H1 (cell line): ENCODE measurements at regions not wholly inside any gene's neighbourhood (a gene's known extent, or its start where the extent isn't known, plus 50 kb on each side); places are given as distances from the start of the nearest gene placed in this dataset.
"Not testable (repeated sequence)": the region's sequence is repeated elsewhere in the genome, so short reads cannot be mapped to it uniquely, and the experiment has no call there.

Experiments
- CTCF ChIA-PET: fragments of 300-600 bp; sonication (Branson Sonifier 250); formaldehyde crosslinking; loops from one replicate; lab custom pipeline; 2021; ENCODE audit not compliant: partially characterized antibody; lab: Charles Lee
- POLR2A ChIA-PET: fragments of 300-600 bp; sonication (Branson Sonifier 250); formaldehyde crosslinking; loops from one replicate; lab custom pipeline; 2021; ENCODE audit warnings: inconsistent platforms; ENCODE audit not compliant: partially characterized antibody; lab: Charles Lee
- DNase-seq, 2 experiments: peaks; one replicate each; pipeline versions ENCODE4 v3.0.0 to v3.0.0-alpha.2; 2010 to 2022; ENCODE audit warnings: low spot score in 2 of 2, low read depth in 1 of 2, mixed read lengths in 1 of 2
- FAIRE-seq: peaks from 2 replicates; lab custom pipeline; 2011; peaks lifted over from hg19 to GRCh38; lab: Jason Lieb, UNC
- H2AFZ ChIP-seq: 2 replicates; pipeline ENCODE4 v1.8.1; 2012; ENCODE audit warnings: low read length, inconsistent platforms
- H2AK5ac ChIP-seq: 2 replicates; pipeline ENCODE4 v1.6.1; 2013; ENCODE audit warnings: low read depth, low read length
- H2BK120ac ChIP-seq: replicated peaks from 2 replicates; pipeline ENCODE3; 2013; ENCODE audit warnings: low read depth, low read length, inconsistent platforms
- H2BK12ac ChIP-seq: 2 replicates; pipeline ENCODE4 v1.6.1; 2013; ENCODE audit warnings: low read depth, low read length
- H2BK15ac ChIP-seq: 2 replicates; pipeline ENCODE4 v1.6.1; 2013; ENCODE audit warnings: low read length
- H2BK20ac ChIP-seq: 2 replicates; pipeline ENCODE4 v1.6.1; 2013; ENCODE audit warnings: low read length
- H2BK5ac ChIP-seq: 2 replicates; pipeline ENCODE4 v1.6.1; 2013; ENCODE audit warnings: low read depth, low read length
- H3K14ac ChIP-seq: 2 replicates; pipeline ENCODE4 v1.6.1; 2013; ENCODE audit warnings: inconsistent platforms; ENCODE audit not compliant: insufficient read length
- H3K18ac ChIP-seq: 2 replicates; pipeline ENCODE4 v1.6.1; 2013; ENCODE audit warnings: low read length; ENCODE audit errors: extremely low read depth
- H3K23ac ChIP-seq: 2 replicates; pipeline ENCODE4 v1.6.1; 2013; ENCODE audit warnings: inconsistent platforms; ENCODE audit not compliant: insufficient read length
- H3K23me2 ChIP-seq: 2 replicates; pipeline ENCODE4 v1.6.1; 2013; ENCODE audit warnings: low read depth, low read length
- H3K27ac ChIP-seq: 2 replicates; pipeline ENCODE4 v1.6.1; 2011; ENCODE audit warnings: low read depth, low read length, inconsistent platforms
- H3K27me3 ChIP-seq, 4 experiments: replicated peaks in 1 of 4; 1 replicate in 1 of 4; 2 replicates in 3 of 4; pipeline versions ENCODE4 v1.6.1 to v1.8.1; 2011 to 2013; ENCODE audit warnings: low read length in 3 of 4, mild to moderate bottlenecking in 3 of 4, inconsistent platforms in 2 of 4, mixed read lengths in 2 of 4, moderate library complexity in 1 of 4; ENCODE audit not compliant: control insufficient read depth in 3 of 4, insufficient read depth in 3 of 4; ENCODE audit errors: extremely low read depth in 1 of 4
- H3K36me3 ChIP-seq, 4 experiments: 2 replicates each; pipeline versions ENCODE4 v1.6.1 to v1.8.1; 2011 to 2013; ENCODE audit warnings: mild to moderate bottlenecking in 4 of 4, low read length in 3 of 4, moderate library complexity in 2 of 4, control low read depth in 1 of 4, inconsistent platforms in 1 of 4; ENCODE audit not compliant: insufficient read depth in 4 of 4, control insufficient read depth in 2 of 4
- H3K4ac ChIP-seq: replicated peaks from 2 replicates; pipeline ENCODE3; 2013; ENCODE audit warnings: low read length, low read depth, mixed read lengths, inconsistent platforms; ENCODE audit not compliant: insufficient read length
- H3K4me1 ChIP-seq, 4 experiments: replicated peaks in 1 of 4; 1 replicate in 1 of 4; 2 replicates in 3 of 4; pipeline versions ENCODE4 v1.6.1 to v1.8.1; 2011 to 2013; ENCODE audit warnings: low read length in 3 of 4, inconsistent platforms in 2 of 4, mixed read lengths in 1 of 4; ENCODE audit not compliant: insufficient read depth in 4 of 4, control insufficient read depth in 3 of 4
- H3K4me2 ChIP-seq, 2 experiments: 2 replicates each; pipeline versions ENCODE4 v1.6.1 to v1.8.1; 2011 to 2013; ENCODE audit warnings: low read depth in 2 of 2, low read length in 2 of 2, control low read depth in 1 of 2, inconsistent platforms in 1 of 2, mild to moderate bottlenecking in 1 of 2; ENCODE audit not compliant: insufficient read depth in 1 of 2
- H3K4me3 ChIP-seq, 4 experiments: fragments of 200-600, 300-600 bp in 1 of 4; sonication (generic), shearing (Covaris generic), sonication (Bioruptor Twin) in 1 of 4; 2 replicates each; pipeline versions ENCODE4 v1.5.1 to v1.8.1; 2011 to 2016; ENCODE audit warnings: low read length in 4 of 4, low read depth in 3 of 4, control low read depth in 2 of 4, inconsistent platforms in 2 of 4, mild to moderate bottlenecking in 2 of 4, mixed read lengths in 1 of 4, moderate library complexity in 1 of 4; ENCODE audit not compliant: insufficient read depth in 2 of 4; ENCODE audit errors: extremely low read depth in 1 of 4
- H3K56ac ChIP-seq: replicated peaks from 2 replicates; pipeline ENCODE3; 2013; ENCODE audit warnings: low read depth, mild to moderate bottlenecking, mixed read lengths, low read length, inconsistent platforms; ENCODE audit not compliant: insufficient read length
- H3K79me1 ChIP-seq: 2 replicates; pipeline ENCODE4 v1.6.1; 2013; ENCODE audit warnings: low read depth, low read length, control low read depth
- H3K79me2 ChIP-seq, 2 experiments: 2 replicates each; pipeline versions ENCODE4 v1.6.1 to v1.8.1; 2012 to 2013; ENCODE audit warnings: low read length in 2 of 2, mild to moderate bottlenecking in 2 of 2, inconsistent platforms in 1 of 2; ENCODE audit not compliant: insufficient read depth in 2 of 2, control insufficient read depth in 1 of 2
- H3K9ac ChIP-seq, 4 experiments: replicated peaks in 1 of 4; 1 replicate in 1 of 4; 2 replicates in 3 of 4; pipeline versions ENCODE4 v1.6.1 to v1.8.1; 2011 to 2013; ENCODE audit warnings: low read depth in 3 of 4, low read length in 3 of 4, control low read depth in 2 of 4, mild to moderate bottlenecking in 2 of 4, moderate library complexity in 2 of 4, inconsistent platforms in 1 of 4; ENCODE audit errors: extremely low read depth in 1 of 4
- H3K9me3 ChIP-seq, 2 experiments: 2 replicates each; pipeline versions ENCODE4 v1.6.1 to v1.8.1; 2012 to 2013; ENCODE audit warnings: mild to moderate bottlenecking in 2 of 2, moderate library complexity in 2 of 2, control low read depth in 1 of 2, inconsistent platforms in 1 of 2, low read depth in 1 of 2, low read length in 1 of 2, mixed read lengths in 1 of 2; ENCODE audit not compliant: insufficient read depth in 2 of 2
- H4K20me1 ChIP-seq, 2 experiments: replicated peaks in 1 of 2; 2 replicates each; pipeline versions ENCODE3 to v1.8.1; 2011 to 2013; ENCODE audit warnings: inconsistent platforms in 2 of 2, low read length in 2 of 2, mild to moderate bottlenecking in 1 of 2; ENCODE audit not compliant: insufficient read depth in 2 of 2, control insufficient read depth in 1 of 2
- H4K5ac ChIP-seq: 2 replicates; pipeline ENCODE4 v1.6.1; 2013; ENCODE audit warnings: low read length, low read depth, mixed read lengths, inconsistent platforms; ENCODE audit not compliant: insufficient read length
- H4K8ac ChIP-seq: 2 replicates; pipeline ENCODE4 v1.8.0; 2013; ENCODE audit warnings: mild to moderate bottlenecking, moderate library complexity, low read length, inconsistent platforms; ENCODE audit not compliant: insufficient read depth; ENCODE audit errors: extremely low read depth
- H4K91ac ChIP-seq: replicated peaks from 2 replicates; pipeline ENCODE3; 2013; ENCODE audit warnings: low read length, mixed read lengths, inconsistent platforms; ENCODE audit not compliant: insufficient read length
- WGBS, 2 experiments: shearing (Covaris generic) in 1 of 2; methylation state at CpG; one replicate each; pipeline versions ENCODE4 v1.1.6 to v1.1.7; 2013 to 2015; ENCODE audit warnings: low lambda C conversion rate in 2 of 2, mixed read lengths in 2 of 2, inconsistent platforms in 1 of 2, low coverage in 1 of 2, missing lambda C conversion rate in 1 of 2; ENCODE audit not compliant: insufficient replicate concordance in 2 of 2, insufficient coverage in 1 of 2, insufficient read length in 1 of 2; ENCODE audit errors: extremely low coverage in 1 of 2, missing lambda C conversion rate in 1 of 2; 5-methylcytosine and 5-hydroxymethylcytosine counted together

DNA sequence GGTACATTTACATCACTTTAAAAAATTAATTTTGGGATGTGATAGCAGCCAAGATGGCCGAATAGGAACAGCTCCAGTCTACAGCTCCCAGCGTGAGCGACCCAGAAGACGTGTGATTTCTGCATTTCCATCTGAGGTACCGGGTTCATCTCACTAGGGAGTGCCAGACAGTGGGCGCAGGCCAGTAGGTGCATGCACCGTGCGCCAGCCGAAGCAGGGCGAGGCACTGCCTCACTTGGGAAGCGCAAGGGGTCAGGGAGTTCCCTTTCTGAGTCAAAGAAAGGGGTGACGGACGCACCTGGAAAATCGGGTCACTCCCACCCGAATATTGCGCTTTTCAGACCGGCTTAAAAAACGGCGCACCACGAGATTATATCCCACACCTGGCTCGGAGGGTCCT lies 233.2 kb downstream of the PLOD2 start:
- H3K56ac ChIP-seq, H3K18ac ChIP-seq, H3K4me2 ChIP-seq, H4K20me1 ChIP-seq, H2BK120ac ChIP-seq, H4K5ac ChIP-seq, H2BK12ac ChIP-seq, H3K4me3 ChIP-seq, H2BK20ac ChIP-seq, H3K27me3 ChIP-seq, H3K4me1 ChIP-seq, H4K91ac ChIP-seq, H3K9me3 ChIP-seq, H3K4ac ChIP-seq, POLR2A ChIA-PET, DNase-seq, H3K23me2 ChIP-seq, H3K23ac ChIP-seq, H2AK5ac ChIP-seq, H4K8ac ChIP-seq, H3K27ac ChIP-seq, H3K79me1 ChIP-seq, H3K14ac ChIP-seq, H2AFZ ChIP-seq, H3K36me3 ChIP-seq, H2BK15ac ChIP-seq, FAIRE-seq, H3K79me2 ChIP-seq, H2BK5ac ChIP-seq, CTCF ChIA-PET, H3K9ac ChIP-seq: not testable (repeated sequence)
- 96% methylated on average over 11 of the region's 21 CpGs; no CpG with 5 or more reads in 1 of the 2 experiments for WGBS, 2 experiments
